GM18868 (cell line): ENCODE measurements at regions not wholly inside any gene's neighbourhood (a gene's known extent, or its start where the extent isn't known, plus 50 kb on each side); places are given as distances from the start of the nearest gene placed in this dataset.
"Not testable (repeated sequence)": the region's sequence is repeated elsewhere in the genome, so short reads cannot be mapped to it uniquely, and the experiment has no call there.

Experiments
- ATAC-seq: cut with Tn5 transposase; IDR thresholded peaks from one replicate; pipeline ENCODE4 v1.9.1; 2021; ENCODE audit warnings: mild to moderate bottlenecking, moderate library complexity; ENCODE audit not compliant: unreplicated experiment

DNA sequence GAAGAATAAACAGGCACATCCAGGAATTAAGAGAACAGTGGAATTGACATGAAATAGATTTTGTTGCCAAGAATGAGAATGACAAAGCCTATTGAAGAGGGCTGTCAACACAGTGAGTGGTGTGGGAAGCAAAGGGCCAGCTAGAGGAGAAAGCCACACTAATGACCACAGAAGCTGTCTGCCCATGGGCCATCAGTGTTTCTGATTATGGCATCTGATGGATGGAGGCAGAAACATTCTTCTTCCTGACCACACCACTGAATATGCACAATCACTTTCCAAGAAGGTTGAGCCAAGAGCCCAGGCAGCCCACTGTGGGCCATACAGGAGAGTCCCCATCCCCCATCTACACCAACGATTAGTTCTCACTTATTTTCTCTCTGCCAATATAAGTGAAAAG is 146.0 kb upstream of the SH3BP4 start:
- no peak for ATAC-seq

DNA sequence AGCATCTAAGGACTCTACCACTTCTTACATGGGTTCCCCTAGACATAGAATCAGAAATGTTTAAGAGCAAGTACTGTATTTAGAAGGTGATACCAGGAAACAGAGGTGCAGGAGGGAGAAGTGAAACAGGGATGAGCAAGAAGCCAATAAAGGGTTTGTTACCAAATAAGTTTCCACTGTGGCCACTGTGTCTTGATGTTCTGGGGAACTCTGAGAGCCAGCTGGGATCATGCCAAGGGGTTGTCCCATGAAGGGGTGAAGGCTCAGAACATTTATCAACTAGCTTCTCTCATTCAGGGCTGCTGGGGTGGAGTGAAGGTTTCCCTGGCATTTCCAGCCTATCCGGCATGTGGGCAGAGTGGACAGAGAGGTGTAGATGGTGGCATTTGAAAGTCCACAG is 147.1 kb upstream of the SH3BP4 start:
- ATAC-seq = no peak

DNA sequence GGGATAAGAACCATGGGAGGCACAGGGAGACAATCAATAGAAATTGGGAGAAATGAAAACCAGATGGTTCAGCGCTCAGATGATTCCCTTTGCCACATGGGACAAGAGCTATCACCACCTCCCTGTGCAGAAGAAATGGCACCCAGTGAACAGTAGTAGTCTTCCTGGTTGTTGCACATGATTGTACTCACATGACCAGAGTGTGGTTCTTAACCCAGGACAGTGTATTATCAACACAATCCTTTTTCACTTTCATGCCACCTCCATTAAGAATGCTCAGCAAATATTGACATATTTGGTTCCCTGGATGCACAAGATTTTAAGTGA is 149.0 kb upstream of the SH3BP4 start:
- ATAC-seq = no peak

DNA sequence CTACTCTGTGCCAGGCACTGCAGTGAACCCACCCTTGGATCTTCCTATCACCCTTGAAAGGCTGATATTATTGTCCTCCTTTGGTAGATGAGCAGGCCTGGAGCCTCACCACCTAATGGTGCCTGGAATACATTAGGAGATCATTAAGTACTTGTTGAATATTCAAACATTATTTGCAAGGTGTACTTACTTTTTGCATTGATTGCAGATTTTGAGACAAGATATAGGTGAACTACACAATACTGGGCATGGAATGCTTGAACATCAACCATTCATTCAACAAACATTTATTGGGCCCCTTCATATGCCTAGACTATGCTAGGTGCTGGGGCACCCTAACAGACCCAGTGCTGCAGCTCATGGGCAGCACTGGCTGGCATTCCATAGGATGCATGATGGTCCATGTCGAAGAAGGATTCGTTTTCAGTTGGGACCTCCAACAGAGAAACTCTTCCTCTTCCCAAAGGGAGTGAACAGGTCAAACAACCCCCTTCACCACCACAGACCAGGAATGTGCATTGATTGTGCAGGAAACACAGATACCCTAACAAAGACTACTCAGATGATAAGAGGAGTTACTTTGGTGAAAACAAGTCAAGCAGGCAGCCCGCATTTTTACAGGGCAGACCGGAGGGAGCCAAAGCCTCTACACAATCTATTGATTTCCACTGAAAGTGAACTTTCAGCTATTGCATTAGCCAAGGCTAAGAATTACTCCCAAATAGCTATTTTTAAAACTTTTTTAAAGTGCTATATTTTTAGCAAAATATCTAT is 149.6 kb upstream of the SH3BP4 start:
- ATAC-seq = no peak

DNA sequence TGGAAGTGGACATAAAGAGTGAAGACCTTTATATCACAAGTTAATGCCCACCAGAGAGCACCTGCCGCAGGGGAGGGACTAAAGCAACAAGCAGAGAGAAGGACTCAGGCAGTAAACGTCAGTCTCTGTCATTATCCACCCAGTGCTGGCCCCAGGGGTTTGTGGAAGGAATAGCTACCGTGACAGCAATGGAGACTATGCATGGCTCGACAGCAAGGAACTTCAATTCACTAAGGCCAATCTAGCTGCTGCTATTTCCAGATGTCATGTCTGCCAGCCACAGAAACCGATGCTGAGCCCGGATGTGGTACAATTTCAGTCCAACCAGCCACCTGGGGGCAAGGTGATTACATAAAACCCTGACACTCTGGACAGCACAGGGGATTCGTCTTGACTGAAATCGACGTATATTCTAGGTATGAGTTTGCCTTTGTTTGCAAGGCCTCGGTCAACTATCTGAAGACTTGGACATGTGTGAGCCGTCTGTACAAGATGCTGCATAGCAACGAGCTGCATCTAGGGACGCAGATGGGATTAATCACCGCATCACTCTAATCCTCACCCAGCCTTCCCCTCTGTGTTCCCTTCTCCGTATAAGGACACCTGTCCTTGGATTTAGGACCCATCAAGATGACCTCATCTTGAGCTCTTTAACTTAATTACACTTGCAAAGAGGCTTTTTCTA is 154.1 kb upstream of the SH3BP4 start:
- ATAC-seq = no peak

DNA sequence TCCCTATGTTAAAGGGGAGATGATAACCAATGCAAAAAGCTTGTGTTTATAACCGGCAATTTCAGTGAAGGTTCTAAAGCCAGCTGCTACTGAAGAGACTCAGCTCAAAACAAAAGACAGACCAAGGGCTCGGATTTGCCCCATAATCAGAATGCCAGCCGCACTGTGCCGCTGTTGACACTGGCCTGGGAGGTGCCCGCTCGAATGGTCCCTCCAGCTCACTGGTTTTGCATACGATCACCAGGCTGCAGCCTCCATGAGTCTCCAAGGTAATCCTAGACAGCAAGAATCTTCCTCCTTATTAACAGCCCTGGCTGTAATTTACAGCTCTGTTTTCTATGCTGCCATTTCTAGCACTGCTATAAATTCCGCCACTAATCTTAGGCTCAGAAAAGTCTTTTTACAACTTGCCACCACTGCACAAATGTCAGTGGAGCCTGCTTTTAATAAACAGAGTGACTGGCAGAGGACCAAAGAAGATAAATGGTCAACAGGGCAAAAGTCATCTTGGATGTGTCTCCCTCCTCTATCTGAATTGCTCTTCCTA is 155.7 kb upstream of the SH3BP4 start:
- no peak for ATAC-seq

DNA sequence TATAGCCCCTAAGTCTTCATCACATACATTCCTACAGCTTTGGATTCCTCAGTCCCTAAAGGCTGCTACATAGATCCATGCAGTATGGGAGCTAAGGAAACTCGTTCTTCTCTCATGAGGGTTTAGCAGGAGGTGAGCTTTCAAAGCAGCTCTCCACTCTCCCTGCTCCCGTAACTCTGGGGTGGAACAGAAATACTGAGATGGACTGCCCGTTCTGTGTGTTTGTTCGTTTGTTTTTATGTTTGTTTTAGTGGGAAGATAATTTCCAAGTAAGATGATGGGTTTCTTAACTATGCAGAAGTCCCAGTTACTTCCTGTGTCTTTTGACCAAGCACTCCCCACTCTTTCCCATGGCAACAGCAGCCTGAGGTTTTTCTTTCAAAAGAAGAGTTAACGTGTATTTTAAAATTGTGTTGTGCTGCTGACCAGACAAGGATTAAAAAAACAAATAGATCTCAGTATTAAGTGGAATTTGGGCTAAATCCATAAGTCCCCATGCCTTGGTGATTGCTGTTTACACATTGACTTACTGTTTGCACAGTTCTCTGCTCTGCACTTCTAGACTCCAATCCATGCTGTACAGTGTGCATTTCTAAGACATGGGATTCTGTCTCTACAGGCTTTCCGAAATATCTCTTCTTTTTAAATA is 156.4 kb upstream of the SH3BP4 start:
- no peak for ATAC-seq

DNA sequence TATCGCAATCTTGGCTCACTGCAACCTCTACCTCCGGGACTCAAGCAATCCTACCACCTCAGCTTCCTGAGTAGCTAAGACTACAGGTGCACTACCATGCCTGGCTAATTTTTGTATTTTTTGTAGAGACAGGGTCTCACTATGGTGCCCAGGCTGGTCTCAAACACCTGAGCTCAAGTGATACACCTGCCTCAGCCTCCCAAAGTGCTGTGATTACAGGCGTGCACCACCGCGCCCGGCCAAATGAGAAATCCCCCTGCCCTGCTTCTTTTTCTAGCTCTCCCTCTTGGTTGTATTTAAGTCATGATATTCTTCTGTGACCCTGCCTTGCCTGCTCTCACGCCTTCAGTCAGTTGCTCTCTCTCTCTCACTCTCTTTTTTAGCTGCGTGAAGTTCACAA is 157.0 kb upstream of the SH3BP4 start:
- no peak for ATAC-seq

DNA sequence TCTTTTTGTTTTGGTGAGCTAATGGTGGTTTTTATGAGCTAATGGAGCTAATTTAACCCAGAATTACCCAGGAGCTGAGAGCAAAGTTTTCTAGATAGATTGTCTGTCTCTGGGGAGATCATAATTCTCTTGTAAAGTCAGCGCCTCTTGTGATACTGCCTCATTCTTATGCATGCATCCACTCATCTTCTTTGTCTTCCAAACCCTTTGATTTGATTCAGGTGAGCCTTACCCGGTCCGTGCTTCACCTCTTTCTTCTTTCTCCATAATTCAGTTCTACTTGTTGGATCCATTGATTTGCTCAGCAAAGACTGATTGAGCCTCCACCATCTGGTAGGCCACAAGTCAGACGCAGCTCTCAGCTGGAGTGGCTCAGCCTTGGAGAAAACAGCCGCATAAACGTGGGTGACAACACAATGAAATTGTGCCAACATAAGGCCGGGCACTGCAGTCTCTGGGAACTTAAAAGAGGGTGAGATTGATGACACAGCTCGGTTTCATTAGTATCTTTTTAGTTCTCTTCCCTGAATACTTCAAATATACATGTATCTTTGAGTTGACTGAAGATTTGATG is 158.5 kb upstream of the SH3BP4 start:
- no peak for ATAC-seq

DNA sequence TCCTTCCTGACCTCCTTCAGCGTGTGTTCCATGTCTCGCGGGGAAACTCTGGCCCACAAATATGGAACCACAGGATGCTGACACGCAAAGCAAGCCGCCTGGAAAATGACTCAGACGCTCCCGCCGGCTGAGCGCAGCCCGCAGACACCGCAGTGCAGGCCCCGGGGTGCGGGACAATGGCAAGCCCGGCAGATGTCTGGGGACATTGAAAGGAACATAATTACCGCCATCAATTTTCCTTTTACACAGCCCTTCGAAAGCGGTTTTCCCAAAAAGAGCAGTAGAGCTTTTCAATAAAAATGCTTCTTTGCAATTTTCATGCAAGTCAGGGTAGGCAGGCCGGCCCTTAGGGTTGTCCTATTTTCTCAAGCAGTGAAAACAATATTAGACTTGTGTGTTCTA is 159.2 kb upstream of the SH3BP4 start:
- no peak for ATAC-seq

DNA sequence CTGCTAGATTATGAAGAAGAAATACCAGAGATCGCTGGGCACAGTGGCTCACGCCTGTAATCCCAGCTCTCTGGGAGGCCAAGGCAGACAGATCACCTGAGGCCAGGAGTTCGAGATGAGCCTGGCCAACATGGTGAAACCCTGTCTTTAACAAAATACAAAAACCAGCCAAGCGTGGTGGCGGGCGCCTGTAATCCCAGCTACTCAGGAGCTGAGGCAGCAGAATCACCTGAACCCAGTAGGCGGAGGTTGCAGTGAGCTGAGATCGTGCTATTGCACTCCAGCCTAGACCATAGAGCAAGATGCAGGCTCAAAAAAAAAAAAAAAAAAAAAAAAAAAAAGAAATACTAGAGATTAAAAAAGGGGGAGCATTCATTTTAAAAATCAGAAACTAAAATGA is 159.7 kb upstream of the SH3BP4 start:
- not testable (repeated sequence) for ATAC-seq

DNA sequence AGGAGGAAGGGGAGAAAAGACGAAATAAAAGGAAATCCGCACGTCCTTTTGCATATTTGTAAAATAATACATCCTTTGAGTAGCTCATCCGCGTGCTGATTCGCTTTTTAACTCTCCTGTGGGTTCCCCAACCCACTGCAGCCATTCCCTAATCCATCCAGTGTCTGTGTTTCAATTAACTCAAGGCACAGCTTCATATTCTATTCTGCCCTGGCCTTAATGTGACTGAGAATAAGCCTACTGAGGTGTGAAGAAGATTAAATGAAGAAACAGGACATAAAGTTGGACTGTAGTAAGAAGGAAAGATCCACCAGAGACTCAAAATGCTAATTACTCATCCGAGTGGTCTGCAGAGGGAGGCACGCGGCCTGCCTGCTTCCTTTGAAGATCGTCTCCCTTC is 161.4 kb upstream of the SH3BP4 start:
- ATAC-seq = no peak

DNA sequence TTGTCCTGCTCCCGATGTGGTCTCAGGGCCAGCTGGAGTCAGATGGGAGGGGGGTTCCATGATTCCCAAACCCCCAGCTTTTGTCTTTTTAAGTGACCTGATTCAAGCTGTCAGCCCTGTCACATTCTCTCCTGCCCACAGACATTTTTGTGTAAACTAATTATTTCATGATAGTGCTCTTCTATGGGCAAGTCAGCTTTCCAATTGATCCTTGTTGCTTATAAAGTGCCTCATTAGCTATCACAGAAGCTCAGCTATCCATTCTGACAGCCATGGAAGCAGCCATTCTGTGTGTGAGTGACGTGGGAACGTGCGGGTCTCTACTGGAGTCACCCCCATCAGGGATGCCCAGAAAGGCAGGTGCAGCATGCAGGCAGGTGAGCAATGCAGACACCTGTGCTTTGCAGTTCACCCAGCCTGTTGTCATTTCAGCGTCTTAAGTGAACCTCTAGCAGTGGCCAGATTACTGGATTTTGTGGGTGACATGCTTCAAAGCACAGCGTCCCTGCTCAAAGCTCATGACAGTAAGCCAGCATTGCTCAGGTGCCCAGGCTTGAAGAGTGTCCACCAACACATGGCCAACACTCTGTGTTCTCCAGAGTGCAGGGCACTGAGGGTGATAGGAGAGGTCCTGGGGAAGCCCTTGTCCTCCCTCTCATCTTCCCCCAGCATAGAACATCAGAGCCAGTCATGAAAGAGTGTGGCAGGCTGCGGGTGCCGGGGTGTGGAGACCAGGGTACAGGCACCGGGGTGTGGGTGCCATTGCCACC is 162.1 kb upstream of the SH3BP4 start:
- ATAC-seq = no peak

DNA sequence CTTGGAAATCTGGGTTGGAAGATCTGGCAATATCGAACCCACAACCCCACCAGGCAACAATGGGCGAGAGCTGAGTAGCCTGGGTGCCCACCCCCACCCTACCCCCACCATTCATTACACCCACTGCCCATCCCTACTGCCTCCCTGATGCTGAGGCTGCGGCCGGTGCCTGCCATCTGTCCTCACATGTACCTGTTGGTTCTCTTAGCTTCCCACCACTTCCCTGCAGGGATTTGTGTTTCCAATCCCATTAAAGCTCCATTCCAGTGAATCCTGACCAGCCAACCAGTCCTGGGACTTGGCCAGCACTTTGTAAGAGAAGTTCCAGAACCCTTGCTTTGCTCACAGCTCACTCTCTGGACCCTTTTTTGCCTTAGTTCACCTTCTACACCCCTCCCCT is 163.0 kb upstream of the SH3BP4 start:
- no peak for ATAC-seq

DNA sequence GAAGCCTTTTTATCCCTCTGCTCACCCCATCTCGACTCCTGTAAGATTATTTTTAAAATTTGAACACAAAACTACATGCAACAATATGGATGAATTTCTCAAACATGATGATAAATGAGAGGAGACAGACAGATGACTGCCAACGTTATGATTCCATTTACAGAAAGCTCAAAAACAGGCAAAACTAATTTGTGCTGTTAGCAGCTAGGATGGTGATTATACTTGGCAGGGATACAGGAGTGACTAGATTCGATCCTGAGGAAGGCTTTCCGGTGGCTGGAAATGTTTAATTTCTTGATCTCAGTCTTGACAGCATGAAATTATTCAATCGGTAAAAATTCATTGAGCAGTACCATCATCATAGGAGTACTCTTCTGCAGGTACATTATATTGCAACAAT is 163.4 kb upstream of the SH3BP4 start:
- ATAC-seq = no peak

DNA sequence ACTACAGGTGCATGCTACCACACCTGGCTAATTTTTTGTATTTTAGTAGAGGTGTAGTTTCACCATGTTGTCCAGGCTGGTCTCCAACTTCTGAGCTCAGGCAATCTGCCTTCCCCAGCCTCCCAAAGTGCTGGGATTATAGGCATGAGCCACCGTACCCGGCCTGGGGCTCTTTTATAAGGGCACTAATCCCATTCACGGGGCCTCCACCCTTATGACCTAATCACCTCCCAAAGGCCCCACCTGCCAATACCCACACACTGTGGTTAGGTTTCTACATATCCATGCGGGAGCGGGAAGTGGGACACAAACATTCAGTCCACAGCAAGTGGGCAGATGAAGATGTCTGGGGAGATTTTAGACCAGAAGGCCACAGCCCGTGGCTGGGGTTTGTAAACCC is 164.7 kb upstream of the SH3BP4 start:
- no peak for ATAC-seq

DNA sequence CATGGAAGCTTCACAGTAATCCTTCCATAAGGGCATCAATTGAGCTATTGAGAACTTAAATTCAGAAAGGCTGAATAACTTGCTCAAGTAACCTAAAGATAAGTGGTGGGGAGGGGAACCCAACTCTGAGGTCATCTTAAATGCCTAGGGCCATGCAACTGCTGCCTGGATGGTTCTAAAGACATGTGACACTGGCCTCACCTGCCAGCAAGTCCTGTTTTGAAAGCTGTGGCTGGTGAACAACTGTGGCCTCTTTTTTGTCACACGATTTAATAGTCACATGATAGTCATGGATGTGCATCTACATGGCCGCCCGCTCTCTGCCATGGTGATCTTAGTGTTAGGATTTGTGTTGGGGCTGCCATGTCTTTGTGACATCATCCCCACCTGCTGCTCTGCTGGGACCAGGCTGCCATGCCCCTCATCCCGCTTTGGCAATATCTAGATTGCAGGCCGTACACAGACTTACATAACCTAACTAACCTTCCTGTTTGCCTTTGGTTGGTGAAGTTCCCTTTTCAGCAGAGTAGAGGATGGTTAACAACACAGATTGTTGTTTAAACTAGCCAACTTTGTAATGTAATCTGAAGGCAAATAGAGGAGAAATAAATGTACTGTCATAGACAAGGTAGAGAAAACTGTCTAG is 177.9 kb upstream of the SH3BP4 start:
- ATAC-seq = no peak

DNA sequence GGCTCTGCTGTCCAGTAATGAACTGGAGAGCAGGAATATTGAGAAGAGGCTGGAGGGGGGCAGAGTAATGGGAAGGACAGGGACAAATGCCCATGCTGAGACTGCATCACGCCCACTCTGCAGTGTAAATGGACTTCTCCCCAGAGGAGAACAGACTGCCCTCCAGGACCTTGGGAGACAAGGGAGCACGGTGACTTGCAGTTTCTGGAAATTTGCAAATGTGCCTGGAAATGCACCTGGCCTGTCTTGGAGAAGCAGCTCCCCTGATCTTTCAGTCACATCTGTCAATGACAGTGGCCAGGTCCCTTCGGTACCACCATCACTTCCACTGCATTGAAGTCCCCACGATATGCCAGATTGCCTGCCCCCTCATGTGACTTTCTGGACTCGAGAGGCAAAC is 178.7 kb upstream of the SH3BP4 start:
- ATAC-seq = no peak

DNA sequence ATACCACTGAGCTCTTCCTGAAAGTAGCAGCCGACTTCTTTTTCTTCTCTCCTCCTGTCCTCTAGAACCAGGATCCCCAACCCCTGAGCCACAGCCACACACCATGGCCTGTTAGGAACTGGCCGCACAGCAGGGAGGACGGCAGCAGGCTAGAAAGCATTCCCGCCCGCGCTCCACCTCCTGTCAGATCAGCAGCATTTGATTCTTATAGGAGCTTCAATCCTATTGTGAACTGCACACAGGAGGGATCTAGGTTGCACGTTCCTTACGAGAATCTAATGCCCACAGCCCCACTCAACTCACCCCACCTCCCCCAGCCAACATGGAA is 179.1 kb upstream of the SH3BP4 start:
- no peak for ATAC-seq

DNA sequence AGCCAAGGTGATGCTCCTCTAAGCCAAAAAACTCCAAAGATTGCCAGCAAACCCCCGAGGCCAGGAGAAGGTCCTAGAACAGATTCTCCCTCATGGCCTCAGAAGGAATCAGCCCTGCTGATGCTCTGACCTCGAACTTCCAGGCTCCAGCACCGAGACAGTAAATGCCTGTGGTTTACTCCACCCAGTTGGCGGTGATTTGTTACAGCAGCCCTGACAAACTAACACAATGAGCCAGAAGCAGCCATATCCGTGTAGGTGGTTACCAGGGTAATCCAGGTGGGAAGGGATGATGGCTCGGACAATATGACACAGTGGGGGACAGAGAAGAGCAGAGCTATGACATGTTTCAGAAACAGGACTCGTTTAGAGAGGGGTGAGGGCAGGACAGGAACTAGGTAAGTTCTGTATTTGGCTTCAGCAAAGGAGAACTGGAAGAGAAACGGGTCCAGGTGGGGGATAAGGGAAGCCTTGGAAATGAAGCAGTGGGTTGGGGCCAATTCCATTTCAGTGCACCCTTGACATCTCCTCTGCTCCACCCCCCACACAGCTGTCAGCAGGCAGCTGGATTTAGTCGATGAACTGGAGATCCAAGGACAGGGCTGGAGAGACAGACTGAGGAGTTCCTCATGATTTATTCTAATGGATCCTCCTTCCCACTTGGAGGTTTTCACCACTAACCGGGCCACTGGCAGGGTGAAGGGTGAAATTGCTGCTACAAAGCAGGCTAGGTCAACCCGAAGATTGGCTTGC is 179.7 kb upstream of the SH3BP4 start:
- no peak for ATAC-seq
